WERI-Rb-1 (cell line): ENCODE measurements at regions not wholly inside any gene's neighbourhood (a gene's known extent, or its start where the extent isn't known, plus 50 kb on each side); places are given as distances from the start of the nearest gene placed in this dataset.
"Not testable (repeated sequence)": the region's sequence is repeated elsewhere in the genome, so short reads cannot be mapped to it uniquely, and the experiment has no call there.

ENCODE experiments used
- DNase-seq: peaks from one replicate; pipeline ENCODE4 v3.0.0-alpha.2; 2020
- H3K27ac ChIP-seq: fragments of 250-450 bp; sonication (Bioruptor Pico); 2 replicates; pipeline ENCODE4 v1.5.1; 2020; ENCODE audit warnings: mild to moderate bottlenecking, moderate library complexity
- H3K27me3 ChIP-seq: fragments of 250-450 bp; sonication (Bioruptor Pico); 2 replicates; pipeline ENCODE4 v1.5.1; 2021; ENCODE audit warnings: mild to moderate bottlenecking, low read depth, moderate library complexity; ENCODE audit not compliant: insufficient read depth, severe bottlenecking
- H3K36me3 ChIP-seq: fragments of 250-450 bp; sonication (Bioruptor Pico); 2 replicates; pipeline ENCODE4 v1.5.1; 2020; ENCODE audit warnings: mild to moderate bottlenecking, moderate library complexity
- H3K4me3 ChIP-seq: 2 replicates; pipeline ENCODE4 v1.5.1; 2011; ENCODE audit warnings: low read depth, mild to moderate bottlenecking, control low read depth, low read length
- H3K9me3 ChIP-seq: fragments of 250-450 bp; sonication (Bioruptor Pico); 2 replicates; pipeline ENCODE4 v1.5.1; 2021; ENCODE audit warnings: mild to moderate bottlenecking, moderate library complexity; ENCODE audit not compliant: severe bottlenecking
- CTCF ChIP-seq: IDR thresholded peaks from 2 replicates; pipeline ENCODE4 v1.5.1; 2011; ENCODE audit warnings: low read depth, mild to moderate bottlenecking, control low read depth, inconsistent platforms, low read length

GRCh38 chr10:10731366-10731765, 286.3 kb upstream of the CELF2 start:
- H3K27ac ChIP-seq, result no peak overlapping the region
- no peaks in the 10 kb centered on the region for H3K27me3 ChIP-seq
- no peak for TF ChIP-seq CTCF
- no peaks in the 10 kb centered on the region for H3K36me3 ChIP-seq
- no peak for DNase-seq
- H3K9me3 ChIP-seq, result no peaks in the 10 kb centered on the region
- no peak overlapping the region for H3K4me3 ChIP-seq

GRCh38 chr10:10734356-10735064, 283.2 kb upstream of the CELF2 start:
- H3K4me3 ChIP-seq, result no peak overlapping the region
- no peak overlapping the region for H3K27ac ChIP-seq
- no peak for TF ChIP-seq CTCF
- no peak for DNase-seq
- H3K27me3 ChIP-seq, result no peaks in the 10 kb centered on the region
- H3K9me3 ChIP-seq, result no peaks in the 10 kb centered on the region
- H3K36me3 ChIP-seq, result no peaks in the 10 kb centered on the region

- Histone ChIP-seq H3K9me3 (no peaks in the 10 kb centered on the region), H3K36me3 (no peaks in the 10 kb centered on the region), H3K27ac (no peak overlapping the region), H3K27me3 (no peaks in the 10 kb centered on the region), H3K4me3 (no peak overlapping the region)
- DNase-seq, result no peak
- TF ChIP-seq CTCF, result no peak
These were observed 272.4 kb upstream of the CELF2 start for GRCh38 chr10:10745291-10745690.

GRCh38 chr10:10755490-10755889, 262.2 kb upstream of the CELF2 start:
- no peaks in the 10 kb centered on the region for H3K9me3 ChIP-seq
- no peak overlapping the region for H3K27ac ChIP-seq
- H3K36me3 ChIP-seq, result no peaks in the 10 kb centered on the region
- no peak for TF ChIP-seq CTCF
- no peak overlapping the region for H3K4me3 ChIP-seq
- DNase-seq, result no peak
- H3K27me3 ChIP-seq, result no peaks in the 10 kb centered on the region

GRCh38 chr10:10758306-10758705, 259.4 kb upstream of the CELF2 start:
- no peak for DNase-seq
- Histone ChIP-seq H3K27me3 (no peaks in the 10 kb centered on the region), H3K27ac (no peak overlapping the region), H3K4me3 (no peak overlapping the region), H3K9me3 (no peaks in the 10 kb centered on the region), H3K36me3 (no peaks in the 10 kb centered on the region)
- TF ChIP-seq CTCF, result no peak

GRCh38 chr10:10759806-10760205, 257.9 kb upstream of the CELF2 start:
- DNase-seq, H3K27me3 ChIP-seq, H3K36me3 ChIP-seq, H3K4me3 ChIP-seq, H3K9me3 ChIP-seq, H3K27ac ChIP-seq: not testable (repeated sequence)
